H1 (cell line): ENCODE measurements at regions not wholly inside any gene's neighbourhood (a gene's known extent, or its start where the extent isn't known, plus 50 kb on each side); places are given as distances from the start of the nearest gene placed in this dataset.

Experiments
- CTBP2 ChIP-seq: IDR thresholded peaks from 2 replicates; pipeline ENCODE4 v1.7.0; 2011; ENCODE audit warnings: borderline replicate concordance, mild to moderate bottlenecking, moderate library complexity, mixed read lengths, low read length; ENCODE audit not compliant: insufficient read depth, insufficient read length
- KDM1A ChIP-seq: fragments of 200-600, 300-600 bp; sonication (generic); IDR thresholded peaks from 2 replicates; pipeline ENCODE4 v1.7.1; 2016; ENCODE audit warnings: mild to moderate bottlenecking, low read length, borderline replicate concordance
- NRF1 ChIP-seq: IDR thresholded peaks from 2 replicates; pipeline ENCODE4 v1.6.1; 2011; ENCODE audit warnings: mild to moderate bottlenecking, low read depth, low read length, improper control_type of control experiment
- POLR2AphosphoS5 ChIP-seq: IDR thresholded peaks from 2 replicates; pipeline ENCODE4 v1.6.1; 2011; ENCODE audit warnings: low read depth, low read length
- TEAD4 ChIP-seq: IDR thresholded peaks from 2 replicates; pipeline ENCODE4 v1.6.1; 2012; ENCODE audit warnings: low read depth, low read length, inconsistent platforms, mixed read lengths

GRCh38 chr2:12273111-12273510 lies 443.6 kb upstream of the TRIB2 start (continued):
- no peak for TF ChIP-seq POLR2AphosphoS5
- TF ChIP-seq KDM1A = no peak
- no peak for TF ChIP-seq CTBP2
- TF ChIP-seq NRF1 = no peak
- no peak for TF ChIP-seq TEAD4
- TF ChIP-seq, all 59 proteins: peak for 0
